Left renal cortex interstitium (tissue), 4 donors: ENCODE measurements at regions not wholly inside any gene's neighbourhood (a gene's known extent, or its start where the extent isn't known, plus 50 kb on each side); places are given as distances from the start of the nearest gene placed in this dataset.
"Not testable (repeated sequence)": the region's sequence is repeated elsewhere in the genome, so short reads cannot be mapped to it uniquely, and the experiment has no call there.

Experiments used
- DNase-seq, 4 donors: peaks; one replicate each; pipeline ENCODE4 v3.0.0-alpha.2; 2013; ENCODE audit warnings: low read depth in 4 of 4, low spot score in 2 of 4, missing footprints in 1 of 4

- DNase-seq, result no peak
Measured at GRCh38 chr5:23718564-23718963, 211.2 kb downstream of the PRDM9 start.

GRCh38 chr5:23721336-23721735, 213.9 kb downstream of the PRDM9 start:
- no peak for DNase-seq

DNA sequence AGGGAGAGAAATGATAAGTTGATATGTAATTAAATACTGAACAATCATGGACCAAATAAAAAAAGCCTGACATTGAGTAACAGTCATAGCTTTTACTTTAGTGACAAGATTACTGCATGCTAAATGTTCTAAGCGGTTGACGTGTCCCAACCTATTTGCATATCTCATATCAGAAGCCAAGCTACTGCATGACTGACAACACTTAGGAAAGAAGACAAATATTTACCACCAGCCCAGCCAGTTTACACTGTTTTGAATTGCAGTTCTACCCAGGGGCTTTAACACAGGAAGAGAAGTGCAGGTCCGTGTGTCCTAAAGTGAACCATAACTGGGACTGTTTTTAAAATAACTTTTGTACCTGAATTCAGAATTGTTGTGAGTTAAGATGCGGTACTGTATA, 219.9 kb downstream of the PRDM9 start:
- no peak for DNase-seq

DNA sequence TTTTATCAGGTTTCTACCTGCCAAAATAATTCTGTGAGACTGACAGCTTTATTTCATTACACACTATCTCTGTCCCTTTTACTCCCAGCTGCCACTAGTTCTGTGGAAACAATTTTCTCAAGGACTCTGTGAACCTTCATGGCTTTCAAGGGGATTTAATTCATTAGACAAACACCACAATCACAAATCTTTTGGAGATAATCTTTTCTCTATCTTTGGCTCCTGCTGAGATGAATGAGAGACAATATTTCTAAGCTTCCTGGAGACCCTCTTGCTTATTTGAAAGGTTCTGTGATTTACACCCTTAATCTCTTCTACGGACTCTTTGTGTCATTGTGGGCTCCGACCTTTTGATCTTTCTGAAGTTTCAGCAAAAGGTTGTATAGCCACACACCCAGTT, 222.6 kb downstream of the PRDM9 start:
- DNase-seq, result no peak

DNA sequence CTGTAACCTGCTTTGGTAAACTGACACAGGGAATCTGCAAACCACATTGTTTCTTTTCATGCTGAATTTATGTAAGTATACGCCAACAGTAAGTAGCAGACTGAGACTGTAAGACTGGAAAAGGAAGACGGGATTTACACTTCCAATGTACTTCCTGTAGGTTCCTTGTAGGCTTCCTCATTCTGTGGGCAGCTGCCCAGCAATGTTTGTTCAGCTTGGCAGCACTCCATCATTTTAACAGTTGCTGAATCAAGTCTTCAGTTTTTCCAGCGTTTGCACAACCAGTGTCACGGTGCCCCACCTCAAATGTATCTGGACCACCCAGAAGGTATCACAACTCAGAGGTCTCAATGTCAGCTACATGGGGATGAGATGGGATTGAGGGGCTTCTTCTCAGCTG, 232.6 kb downstream of the PRDM9 start:
- no peak for DNase-seq

DNA sequence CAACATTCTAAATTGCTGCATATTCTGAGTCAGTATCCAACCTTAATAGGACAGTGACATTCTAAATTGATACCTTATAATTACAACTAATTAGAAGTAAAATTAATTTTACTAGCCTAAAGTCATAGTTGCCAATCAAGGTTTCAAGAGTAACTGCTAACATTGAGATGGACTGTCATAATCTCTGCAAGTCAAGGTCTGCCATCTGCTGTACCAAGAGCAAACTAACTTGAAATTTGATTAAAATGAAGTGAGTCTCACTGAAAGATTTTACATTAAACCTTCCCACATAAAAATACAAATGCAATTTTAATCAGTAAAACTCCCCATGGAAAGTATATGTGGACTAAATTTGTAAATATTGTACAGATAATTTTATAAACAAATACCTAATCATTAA, 235.3 kb downstream of the PRDM9 start:
- no peak for DNase-seq

- no peak for DNase-seq
Measured at GRCh38 chr5:23755906-23756305, 248.5 kb downstream of the PRDM9 start.

DNA sequence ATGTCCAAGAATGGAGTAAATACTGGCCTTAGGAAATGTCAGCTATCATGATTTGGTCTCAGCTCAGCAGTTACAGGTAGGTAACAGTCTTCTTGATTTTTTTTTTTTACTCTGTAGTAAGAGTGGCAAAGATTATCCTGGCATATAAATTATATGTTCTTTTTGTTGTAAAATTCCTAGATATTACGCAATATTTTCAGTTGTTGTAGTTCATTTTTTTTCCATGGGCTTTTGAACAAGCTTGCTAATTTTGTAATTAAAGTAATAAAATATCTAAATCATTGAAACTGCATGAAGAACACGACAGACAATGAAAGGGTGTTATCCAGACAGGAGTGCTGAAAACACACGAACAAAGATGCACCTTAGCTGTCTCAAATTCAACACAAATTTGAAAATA, 249.4 kb downstream of the PRDM9 start:
- DNase-seq, result no peak

GRCh38 chr5:23763170-23763569, 255.8 kb downstream of the PRDM9 start:
- DNase-seq, result no peak

- DNase-seq, result no peak
Measured at GRCh38 chr5:23776684-23777083, 269.3 kb downstream of the PRDM9 start.

DNA sequence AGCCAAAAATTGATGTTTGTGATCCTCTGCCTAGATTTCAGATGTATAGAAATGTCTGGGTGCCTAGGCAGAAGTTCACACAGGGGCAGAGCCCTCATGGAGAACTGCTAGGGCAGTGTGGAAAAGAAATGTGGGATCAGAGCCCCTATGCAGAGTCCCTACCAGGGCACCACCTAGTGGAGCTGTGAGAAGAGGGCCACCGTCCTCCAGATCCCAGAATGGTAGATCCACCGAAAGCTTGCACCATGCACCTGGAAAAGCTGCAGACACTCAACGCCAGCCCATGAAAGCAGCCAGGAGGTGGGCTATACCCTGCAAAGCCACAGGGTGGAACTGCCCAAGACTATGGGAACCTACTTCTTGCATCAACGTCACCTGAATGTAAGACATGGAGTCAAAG, 292.9 kb downstream of the PRDM9 start:
- not testable (repeated sequence) for DNase-seq

DNA sequence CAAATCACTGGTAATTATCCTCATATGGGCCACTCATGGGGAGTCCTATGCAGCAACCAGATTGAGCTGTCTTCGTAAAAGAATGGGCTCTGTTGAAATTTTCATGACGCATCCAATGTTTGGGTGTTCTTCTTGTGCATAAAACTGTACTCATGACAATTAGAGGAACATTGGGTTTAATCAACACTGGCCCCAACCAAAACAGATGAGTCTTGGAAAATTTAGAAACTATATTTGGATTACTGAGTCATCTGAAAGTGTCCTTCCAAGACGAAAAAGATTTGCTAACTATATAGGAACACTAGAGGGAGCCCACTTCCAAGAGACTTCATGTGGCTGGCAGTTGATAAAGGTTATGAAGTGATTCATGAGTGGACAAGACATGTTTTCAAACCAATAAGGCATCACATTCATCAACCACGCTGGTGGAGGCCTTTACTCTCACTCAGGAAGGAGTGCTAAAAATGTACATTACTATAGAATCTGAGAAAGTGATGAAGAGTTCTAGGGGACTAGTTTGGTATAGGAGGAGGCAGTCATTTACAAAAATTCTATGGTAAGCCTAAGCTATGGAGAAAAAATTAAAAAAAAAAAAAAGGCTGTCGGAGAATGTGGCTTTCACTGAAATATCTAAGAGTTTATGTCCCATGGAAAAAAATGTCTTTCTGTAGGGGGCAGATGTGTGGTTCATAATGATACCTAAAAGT, 313.5 kb downstream of the PRDM9 start:
- DNase-seq, result peak in 2 of 4 donors; percentile 0 to 9

GRCh38 chr5:23823521-23823920, 316.1 kb downstream of the PRDM9 start:
- no peak for DNase-seq

DNA sequence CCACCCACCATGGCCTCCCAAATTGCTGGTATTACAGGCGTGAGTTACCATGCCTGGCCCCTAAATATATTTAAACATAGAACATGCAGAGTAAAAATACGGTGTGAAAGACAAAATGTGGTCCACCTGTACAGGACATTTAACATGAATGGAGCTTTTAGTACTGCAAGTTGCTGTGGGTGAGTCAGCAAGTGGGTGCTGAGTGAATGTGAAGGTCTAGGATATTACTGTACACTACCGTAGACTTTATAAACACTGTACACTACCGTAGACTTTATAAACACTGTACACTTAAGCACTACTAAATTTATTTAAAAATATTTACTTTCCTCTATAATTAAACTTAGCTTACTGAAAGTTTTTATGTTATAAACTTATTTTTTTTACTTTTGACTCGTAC, 317.8 kb downstream of the PRDM9 start:
- no peak for DNase-seq

DNA sequence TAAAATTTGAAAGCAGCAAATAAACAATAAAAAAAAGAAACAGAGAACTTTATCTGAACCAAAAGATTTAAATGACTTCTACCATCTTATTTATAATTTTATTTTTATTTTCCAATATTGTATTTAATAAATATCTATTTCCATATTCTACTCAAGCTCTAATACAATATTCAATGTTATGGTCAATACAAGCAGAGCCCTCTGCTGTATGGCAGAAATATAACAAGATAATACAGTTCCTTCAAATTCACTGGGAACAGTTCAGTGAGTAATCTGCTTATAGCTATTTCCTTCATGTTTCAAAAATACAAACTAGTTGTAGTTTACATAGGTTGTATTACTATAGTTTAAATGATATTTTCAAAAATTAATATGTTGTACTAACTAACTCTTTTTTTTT, 332.7 kb downstream of the PRDM9 start:
- no peak for DNase-seq

DNA sequence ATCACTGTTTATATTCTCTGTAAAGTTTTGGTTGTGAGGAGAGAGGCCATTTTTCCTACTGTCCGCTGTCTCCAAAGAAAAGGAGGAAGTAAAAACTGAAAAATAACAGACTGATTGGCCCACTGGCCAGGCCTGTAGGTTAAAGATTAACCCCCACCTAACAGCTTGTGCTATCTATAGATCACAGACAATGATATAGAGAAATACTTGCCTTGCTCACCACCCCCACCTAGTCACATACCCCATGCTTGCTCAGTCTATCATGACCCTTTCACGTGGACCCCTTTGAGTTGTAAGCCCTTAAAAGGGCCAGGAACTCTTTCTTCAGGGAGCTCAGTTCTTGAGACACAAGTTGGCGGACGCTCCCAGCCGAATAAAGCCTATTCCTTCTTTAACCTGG, 357.4 kb downstream of the PRDM9 start:
- no peak for DNase-seq

- DNase-seq, result no peak
Measured at GRCh38 chr5:23877847-23878246, 370.4 kb downstream of the PRDM9 start.

GRCh38 chr5:23884405-23885031, 377.1 kb downstream of the PRDM9 start:
- DNase-seq, result no peak

DNA sequence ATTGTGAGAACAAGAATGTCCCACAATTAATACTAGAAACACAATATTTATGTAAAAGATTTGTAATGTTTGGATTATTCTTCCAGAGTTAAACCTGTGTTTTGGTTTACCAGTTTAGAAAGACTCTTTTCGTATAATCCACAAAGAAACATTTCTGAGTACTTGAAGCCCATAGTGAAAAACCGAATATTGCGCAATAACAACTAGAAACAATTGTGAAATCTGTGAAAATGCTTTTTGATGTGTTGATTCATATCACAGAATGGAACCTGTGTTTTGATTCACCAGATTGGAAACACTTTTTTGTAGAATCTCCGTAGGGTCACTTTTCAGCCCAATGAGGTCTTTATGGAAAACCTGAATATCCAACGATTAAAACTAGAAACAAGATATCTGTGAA, 386.2 kb downstream of the PRDM9 start:
- no peak for DNase-seq

- no peak for DNase-seq
Measured at GRCh38 chr5:23895614-23896013, 388.2 kb downstream of the PRDM9 start.

- no peak for DNase-seq
Measured at GRCh38 chr5:23930985-23931384, 423.6 kb downstream of the PRDM9 start.

GRCh38 chr5:23951261-23951928, 444.0 kb downstream of the PRDM9 start:
- DNase-seq, result not testable (repeated sequence)
